OCI-LY7 (cell line): ENCODE measurements at regions not wholly inside any gene's neighbourhood (a gene's known extent, or its start where the extent isn't known, plus 50 kb on each side); places are given as distances from the start of the nearest gene placed in this dataset.

Experiments
- BruUV-seq: library from RNA; stranded (reverse); fragments of 400-500 nt; replicated peaks from 2 replicates; lab custom pipeline; 2021; lab: Mats Ljungman, UMichigan
- CTCF ChIA-PET: fragments of 300-600 bp; sonication (Branson Sonifier 250); formaldehyde crosslinking; loops from one replicate; lab custom pipeline; 2022; ENCODE audit warnings: antibody characterized with exemption; ENCODE audit not compliant: unreplicated experiment; lab: Charles Lee
- POLR2A ChIA-PET: fragments of 300-600 bp; sonication (Branson Sonifier 250); formaldehyde crosslinking; loops from one replicate; lab custom pipeline; 2022; ENCODE audit warnings: antibody characterized with exemption; lab: Charles Lee
- DNase-seq: peaks from one replicate; pipeline ENCODE4 v3.0.0-alpha.2; 2015; ENCODE audit warnings: low spot score
- H2AFZ ChIP-seq: fragments of 200-600 bp; sonication (generic), shearing (Covaris generic); 2 replicates; pipeline ENCODE4 v1.6.1; 2014; ENCODE audit warnings: mild to moderate bottlenecking, antibody characterized with exemption, low read length, moderate library complexity
- H3K27ac ChIP-seq: fragments of 200-600 bp; sonication (generic); 2 replicates; pipeline ENCODE4 v1.5.1; 2014; ENCODE audit warnings: mixed run types, low read depth, mild to moderate bottlenecking, moderate library complexity, low read length, inconsistent platforms; ENCODE audit not compliant: poor library complexity, severe bottlenecking
- H3K36me3 ChIP-seq: fragments of 200-600 bp; sonication (generic); 2 replicates; pipeline ENCODE4 v1.6.1; 2014; ENCODE audit warnings: mild to moderate bottlenecking, antibody characterized with exemption, low read length, moderate library complexity, mixed read lengths; ENCODE audit not compliant: insufficient read depth
- H3K4me1 ChIP-seq: fragments of 200-600 bp; sonication (generic); 2 replicates; pipeline ENCODE4 v1.5.1; 2014; ENCODE audit warnings: mild to moderate bottlenecking, low read length; ENCODE audit not compliant: insufficient read depth, poor library complexity, severe bottlenecking
- H3K4me2 ChIP-seq: fragments of 200-600 bp; sonication (generic); 2 replicates; pipeline ENCODE4 v1.6.1; 2014; ENCODE audit warnings: mild to moderate bottlenecking, low read length
- H3K4me3 ChIP-seq: fragments of 200-600 bp; sonication (generic); 2 replicates; pipeline ENCODE4 v1.5.1; 2014; ENCODE audit warnings: mild to moderate bottlenecking, low read depth, low read length; ENCODE audit not compliant: poor library complexity, severe bottlenecking
- H3K79me2 ChIP-seq: fragments of 200-600 bp; sonication (generic); 2 replicates; pipeline ENCODE4 v1.6.1; 2016; ENCODE audit warnings: low read depth, mild to moderate bottlenecking, low read length, moderate library complexity, mixed read lengths; ENCODE audit not compliant: insufficient read depth
- H3K9me2 ChIP-seq: fragments of 200-600 bp; sonication (generic); 2 replicates; pipeline ENCODE4 v1.6.1; 2016; ENCODE audit warnings: mild to moderate bottlenecking, low read length, mixed read lengths; ENCODE audit not compliant: insufficient read depth
- H3K9me3 ChIP-seq: fragments of 200-600 bp; sonication (generic); 2 replicates; pipeline ENCODE4 v1.6.1; 2014; ENCODE audit warnings: mild to moderate bottlenecking, mixed run types, low read length, mixed read lengths
- H4K20me1 ChIP-seq: fragments of 200-600 bp; sonication (generic); 2 replicates; pipeline ENCODE4 v1.6.1; 2014; ENCODE audit warnings: mild to moderate bottlenecking, antibody characterized with exemption, low read length, moderate library complexity, mixed read lengths; ENCODE audit not compliant: insufficient read depth
- EZH2phosphoT487 ChIP-seq: fragments of 200-600 bp; sonication (generic); IDR thresholded peaks from 2 replicates; pipeline ENCODE4 v1.6.1; 2018; ENCODE audit warnings: low read depth, borderline replicate concordance, mild to moderate bottlenecking, mixed run types, antibody characterized with exemption, low read length, moderate library complexity, mixed read lengths
- intact Hi-C: fragments of 100-400 bp; cut with micrococcal nuclease; formaldehyde crosslinking; loops from one replicate; pipeline ENCODE4 v1.10.0; 2022; ENCODE audit not compliant: unreplicated experiment
- TF ChIP-seq, protein P1 (sequence below): fragments of 200-600 bp; sonication (generic); conservative IDR thresholded peaks from 2 replicates; pipeline ENCODE4 v1.5.1; 2014; ENCODE audit warnings: mild to moderate bottlenecking, antibody characterized with exemption, low read length, moderate library complexity, mixed read lengths

GRCh38 chr6:134821397-134821796 lies 128.5 kb downstream of the ALDH8A1 start:
- Histone ChIP-seq H3K79me2 (no peaks in the 10 kb centered on the region), H3K36me3 (no peaks in the 10 kb centered on the region), H3K9me2 (no peaks in the 10 kb centered on the region), H3K4me2 (no peak overlapping the region), H4K20me1 (no peaks in the 10 kb centered on the region), H2AFZ (no peak overlapping the region), H3K9me3 (peaks cover 10% of the 10 kb centered on the region; the same call in 1 of the 2 replicates), H3K4me3 (no peak overlapping the region), H3K4me1 (no peaks in the 10 kb centered on the region), H3K27ac (no peak overlapping the region)
- DNase-seq: no peak
- ChIA-PET POLR2A (no interaction called here), CTCF (no interaction called here)
- TF ChIP-seq, protein P1, sequence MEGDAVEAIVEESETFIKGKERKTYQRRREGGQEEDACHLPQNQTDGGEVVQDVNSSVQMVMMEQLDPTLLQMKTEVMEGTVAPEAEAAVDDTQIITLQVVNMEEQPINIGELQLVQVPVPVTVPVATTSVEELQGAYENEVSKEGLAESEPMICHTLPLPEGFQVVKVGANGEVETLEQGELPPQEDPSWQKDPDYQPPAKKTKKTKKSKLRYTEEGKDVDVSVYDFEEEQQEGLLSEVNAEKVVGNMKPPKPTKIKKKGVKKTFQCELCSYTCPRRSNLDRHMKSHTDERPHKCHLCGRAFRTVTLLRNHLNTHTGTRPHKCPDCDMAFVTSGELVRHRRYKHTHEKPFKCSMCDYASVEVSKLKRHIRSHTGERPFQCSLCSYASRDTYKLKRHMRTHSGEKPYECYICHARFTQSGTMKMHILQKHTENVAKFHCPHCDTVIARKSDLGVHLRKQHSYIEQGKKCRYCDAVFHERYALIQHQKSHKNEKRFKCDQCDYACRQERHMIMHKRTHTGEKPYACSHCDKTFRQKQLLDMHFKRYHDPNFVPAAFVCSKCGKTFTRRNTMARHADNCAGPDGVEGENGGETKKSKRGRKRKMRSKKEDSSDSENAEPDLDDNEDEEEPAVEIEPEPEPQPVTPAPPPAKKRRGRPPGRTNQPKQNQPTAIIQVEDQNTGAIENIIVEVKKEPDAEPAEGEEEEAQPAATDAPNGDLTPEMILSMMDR: no peak
- TF ChIP-seq EZH2phosphoT487: no peak
- intact Hi-C loops: loop anchor here (5.0 kb wide), 1 partner anchor 664 kb away; no protein-coding TSS in a partner anchor
- no TSS peak for BruUV-seq

DNA sequence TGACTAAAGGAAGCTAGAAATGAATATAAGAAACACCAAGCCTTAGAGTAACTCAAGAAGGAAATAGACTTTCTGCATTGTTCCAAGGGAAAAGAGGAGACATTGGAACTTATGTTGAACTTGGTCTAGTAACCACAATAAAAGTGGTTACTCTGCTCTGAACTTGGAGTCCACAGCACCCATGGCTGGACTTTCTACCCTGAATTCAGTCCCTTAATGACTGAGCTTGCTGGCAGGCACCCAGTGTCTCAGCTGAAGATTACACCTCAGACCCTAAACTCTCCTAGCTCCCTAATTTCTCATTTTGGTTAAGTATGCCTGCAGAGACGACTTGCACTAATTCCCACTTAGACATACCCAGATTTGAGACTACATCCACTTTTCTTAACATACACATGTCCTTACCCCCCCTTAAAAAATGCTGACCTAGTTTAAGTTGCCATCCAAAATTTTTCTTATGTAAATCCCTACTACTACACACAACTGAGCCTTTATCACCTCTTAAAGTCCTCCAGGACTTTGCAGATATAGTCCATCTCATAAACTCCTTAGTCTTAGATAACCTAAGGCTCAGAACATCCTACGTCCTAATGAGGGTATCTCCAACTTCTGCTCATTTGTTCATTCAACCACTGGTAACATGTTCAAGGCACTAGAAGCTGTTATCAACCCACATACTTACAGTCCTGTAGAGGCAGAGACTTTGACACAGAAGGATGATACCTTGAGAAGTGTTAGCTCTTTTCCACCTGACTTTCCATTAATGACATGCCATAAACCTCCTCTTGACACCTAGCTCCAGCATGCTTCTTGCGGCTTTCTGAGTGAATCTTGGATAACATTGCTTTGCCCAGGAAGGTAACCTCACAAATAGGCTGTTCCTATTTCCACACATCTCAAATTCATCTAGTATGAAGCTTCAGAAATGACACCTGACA lies 129.8 kb downstream of the ALDH8A1 start:
- H4K20me1 ChIP-seq: no peaks in the 10 kb centered on the region
- no peaks in the 10 kb centered on the region for H3K36me3 ChIP-seq
- H3K4me2 ChIP-seq: no peak overlapping the region
- POLR2A ChIA-PET: interaction anchor here (0.6 to 1.2 kb wide), 6 partner anchors 11 to 664 kb away, joined by 3 to 4 read pairs (median 3); no protein-coding TSS in a partner anchor
- TF ChIP-seq, protein P1: no peak
- TF ChIP-seq EZH2phosphoT487: no peak
- no peaks in the 10 kb centered on the region for H3K4me1 ChIP-seq
- intact Hi-C loops: loop anchor here (5.0 kb wide), 1 partner anchor 663 kb away; no protein-coding TSS in a partner anchor
- H3K9me2 ChIP-seq: no peaks in the 10 kb centered on the region
- H2AFZ ChIP-seq: no peak overlapping the region
- CTCF ChIA-PET: no interaction called here
- no peak overlapping the region for H3K4me3 ChIP-seq
- no peaks in the 10 kb centered on the region for H3K79me2 ChIP-seq
- DNase-seq: no peak
- no peak overlapping the region for H3K27ac ChIP-seq
- H3K9me3 ChIP-seq: peaks cover 4% of the 10 kb centered on the region; the same call in 1 of the 2 replicates
- BruUV-seq: no TSS peak
